ENCODE measurements at regions not wholly inside any gene's neighbourhood (a gene's known extent, or its start where the extent isn't known, plus 50 kb on each side); places are given as distances from the start of the nearest gene placed in this dataset.

DNA sequence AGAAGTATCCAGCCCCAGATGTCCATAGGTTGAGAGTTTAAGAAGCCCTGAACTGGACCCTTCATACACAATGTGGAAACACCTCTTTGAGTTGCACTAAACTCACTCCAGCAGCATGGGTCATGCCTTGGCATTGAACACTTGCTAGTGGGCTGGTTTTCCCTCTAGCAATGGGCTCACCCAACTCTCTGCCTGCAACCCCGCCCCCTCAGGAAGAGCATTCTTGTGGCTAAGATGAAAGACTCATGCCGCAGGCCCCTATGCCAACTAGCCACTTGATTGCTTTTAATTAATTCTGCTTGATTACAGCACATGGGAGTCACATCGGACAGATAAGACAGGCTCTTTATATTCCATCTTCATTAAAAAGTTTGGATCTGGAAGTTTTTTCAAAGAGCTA is 136.5 kb upstream of the GJB5 start:
- no peak for DNase-seq

DNA sequence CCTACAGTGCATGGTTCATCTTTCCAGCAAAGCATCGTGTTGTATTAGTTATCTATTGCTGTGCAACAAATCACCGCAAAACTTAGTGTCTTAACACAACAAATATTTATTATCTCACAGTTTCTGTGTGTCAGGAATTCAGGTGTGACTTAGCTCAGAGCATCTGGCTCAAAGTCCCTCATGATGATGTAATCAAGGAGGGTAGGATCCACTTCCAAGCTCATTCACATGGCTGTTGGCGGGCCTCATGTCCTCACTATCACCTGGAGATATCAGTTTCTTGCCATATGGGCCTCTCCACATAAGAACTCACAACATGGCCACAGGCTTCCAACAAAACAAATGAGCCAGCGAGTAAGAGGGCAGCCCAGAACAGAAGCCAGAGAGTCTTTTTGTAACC is 135.6 kb upstream of the GJB5 start:
- no peak for DNase-seq

DNA sequence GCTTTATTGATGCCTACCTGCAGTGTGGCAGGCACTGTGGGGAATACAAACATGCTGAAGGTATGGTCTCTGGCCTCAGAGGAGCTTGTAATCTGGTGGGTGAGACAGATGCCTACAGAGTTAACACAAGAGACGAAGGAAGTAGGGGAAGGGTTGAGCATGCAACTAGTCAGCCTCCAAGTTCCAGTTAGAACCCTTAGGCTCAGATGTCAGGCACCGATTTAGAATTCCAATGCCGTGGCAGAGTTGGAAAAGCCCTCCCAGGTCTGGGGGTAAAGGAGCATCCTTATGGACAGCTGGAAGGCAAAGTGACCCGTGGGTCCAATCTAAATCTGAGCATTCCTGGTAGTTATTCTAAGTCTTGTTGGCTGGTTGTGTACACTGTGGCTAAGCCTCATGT is 132.9 kb upstream of the GJB5 start:
- no peak for DNase-seq

DNA sequence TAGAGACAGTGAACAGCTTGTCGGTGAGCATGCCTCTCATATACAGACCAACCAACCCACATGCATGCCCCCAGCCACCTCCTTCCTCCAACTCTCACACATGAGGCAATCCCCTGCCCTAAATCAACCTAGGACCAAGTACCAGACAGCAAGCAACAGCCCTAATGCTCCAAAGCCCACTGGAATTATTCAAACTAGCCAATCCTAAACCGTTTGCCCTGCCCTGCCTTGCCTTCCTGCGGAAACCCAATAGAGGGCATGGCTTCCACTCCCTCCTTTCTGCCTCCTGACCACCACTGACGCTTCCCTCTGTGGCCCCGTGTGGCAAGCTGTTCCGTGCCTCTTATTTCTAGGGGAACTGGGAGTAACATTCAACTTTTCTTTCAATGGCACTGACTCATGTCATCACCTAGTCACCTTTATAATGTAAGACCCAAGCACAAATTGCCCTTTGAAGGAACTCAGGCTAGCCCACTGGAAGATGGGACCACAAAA is 129.3 kb upstream of the GJB5 start:
- no peak for DNase-seq

DNA sequence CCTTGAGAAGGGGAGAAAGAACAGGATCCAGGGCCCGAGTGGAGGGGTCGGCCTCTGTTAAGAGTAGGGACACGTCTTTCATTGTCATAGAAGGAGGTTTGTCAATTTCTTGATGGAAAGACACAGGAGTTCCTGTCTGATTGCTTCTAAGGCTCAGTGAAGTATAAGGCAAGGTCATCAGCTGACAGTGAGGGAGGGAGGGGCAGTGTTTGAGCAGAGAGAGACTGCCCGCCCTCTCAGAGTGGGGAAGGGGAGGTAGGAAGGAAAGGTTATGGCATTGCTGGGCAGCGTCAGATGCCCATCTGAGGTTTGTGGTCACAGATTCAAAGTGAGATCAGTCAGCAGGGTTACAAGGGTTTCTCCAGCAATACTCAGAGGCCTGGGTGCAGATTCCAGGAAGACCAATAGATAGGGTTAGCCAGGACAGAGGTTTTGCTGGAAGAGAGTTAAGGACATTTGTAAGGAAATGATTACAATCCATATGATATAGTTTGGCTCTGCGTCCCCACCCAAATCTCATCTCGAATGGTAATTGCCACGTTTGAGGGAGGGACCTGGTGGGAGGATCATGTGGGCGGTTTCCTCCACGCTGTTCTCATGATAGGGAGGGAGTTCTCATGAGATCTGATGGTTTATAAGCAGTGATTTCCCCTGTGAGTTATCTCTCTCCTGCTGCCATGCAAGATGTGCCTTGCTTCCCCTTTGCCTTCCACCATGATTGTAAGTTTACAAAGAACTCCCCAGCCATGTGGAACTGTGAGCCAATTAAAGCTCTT is 127.2 kb upstream of the GJB5 start:
- DNase-seq, result no peak

DNA sequence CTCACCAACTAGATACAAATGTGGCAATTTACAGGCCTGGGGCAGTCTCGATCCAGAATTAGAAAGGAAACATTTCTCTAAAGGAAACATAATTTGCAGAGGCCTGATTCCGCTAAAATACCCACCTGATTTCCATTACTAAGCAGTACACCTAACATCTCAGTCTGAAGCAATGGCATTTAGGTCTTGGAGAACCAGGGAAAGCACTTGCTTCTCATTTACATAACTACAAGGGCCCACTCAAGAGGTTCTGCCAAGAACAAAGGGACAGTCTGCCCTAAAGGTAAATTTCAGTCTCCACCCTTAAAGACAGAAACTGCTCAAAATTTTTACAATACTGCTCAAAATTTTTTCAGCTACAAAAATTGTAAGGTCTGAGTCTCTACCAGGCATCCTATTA is 123.7 kb upstream of the GJB5 start:
- no peak for DNase-seq

DNA sequence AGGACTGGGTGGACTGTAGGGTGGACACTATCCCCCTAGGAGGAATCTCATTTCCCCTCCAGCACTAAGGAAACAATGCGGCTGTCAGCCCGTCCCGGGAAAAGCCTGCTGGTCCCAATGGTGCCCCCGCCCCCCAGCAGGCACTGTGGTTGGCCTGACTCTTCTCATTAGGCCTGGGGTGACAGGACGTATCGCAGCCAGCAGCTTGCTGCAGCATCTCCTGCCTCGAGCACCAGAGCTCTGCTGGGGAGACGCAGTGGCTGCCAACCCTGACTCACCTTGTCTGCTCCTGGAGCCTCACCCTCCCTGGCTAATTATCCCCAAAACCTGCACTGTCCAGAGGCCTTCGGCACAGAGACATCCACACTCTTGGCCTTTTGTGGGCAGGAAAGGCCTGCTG is 115.1 kb upstream of the GJB5 start:
- DNase-seq, result no peak

DNA sequence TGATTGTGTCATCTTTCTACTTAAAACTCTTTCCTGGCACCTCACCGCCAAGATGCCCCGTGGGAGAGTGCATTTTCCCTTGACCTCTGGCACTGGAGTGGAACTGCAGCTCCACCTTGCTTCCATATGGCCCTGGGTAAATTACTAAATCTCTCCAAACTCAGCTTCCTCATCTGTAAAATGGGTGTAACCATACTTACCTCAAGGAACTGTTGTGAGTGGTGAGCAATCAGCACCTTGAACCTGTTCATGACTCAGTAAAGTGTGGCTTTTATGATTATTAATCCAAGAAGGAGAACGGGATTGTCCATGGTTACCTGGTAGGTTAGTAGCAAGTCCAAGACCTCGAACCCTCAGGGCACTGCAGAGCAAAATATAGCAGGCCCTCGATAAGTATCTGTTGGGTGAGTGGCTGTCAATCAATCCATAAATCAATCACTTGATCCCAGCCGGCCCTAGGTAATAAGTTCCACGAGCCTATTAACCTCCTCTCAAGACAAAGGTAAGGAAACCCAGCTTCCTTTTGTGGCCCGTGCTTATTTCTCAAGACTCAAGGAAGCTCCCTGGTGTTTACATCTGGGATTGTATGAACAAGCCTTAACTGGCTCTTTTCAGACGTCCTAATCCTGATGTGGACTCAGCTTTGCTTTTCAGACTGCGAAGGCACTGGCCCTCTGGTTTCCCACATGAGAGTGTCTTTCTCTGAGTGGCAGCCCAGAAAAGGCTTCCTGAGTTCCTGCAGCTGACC is 114.0 kb upstream of the GJB5 start:
- DNase-seq, result no peak

DNA sequence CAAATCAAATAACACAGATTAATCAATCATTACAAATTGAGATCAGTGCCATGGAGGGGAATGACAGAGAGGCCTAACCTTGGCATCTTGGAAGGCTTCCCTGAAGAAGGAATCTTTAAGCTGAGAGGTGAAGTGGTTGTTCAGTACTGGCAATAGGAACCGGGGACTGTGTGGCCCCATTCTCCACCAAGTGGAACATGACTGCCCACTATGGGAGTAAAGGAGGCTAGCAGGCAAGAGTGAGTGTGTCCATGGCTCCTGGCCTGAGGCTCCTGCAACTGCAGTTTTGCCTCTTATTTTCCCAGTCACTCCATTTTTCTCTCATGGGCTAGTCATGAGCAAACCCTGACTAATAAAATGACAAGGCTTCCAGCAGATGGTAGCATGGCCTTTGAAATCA is 112.2 kb upstream of the GJB5 start:
- DNase-seq, result no peak

DNA sequence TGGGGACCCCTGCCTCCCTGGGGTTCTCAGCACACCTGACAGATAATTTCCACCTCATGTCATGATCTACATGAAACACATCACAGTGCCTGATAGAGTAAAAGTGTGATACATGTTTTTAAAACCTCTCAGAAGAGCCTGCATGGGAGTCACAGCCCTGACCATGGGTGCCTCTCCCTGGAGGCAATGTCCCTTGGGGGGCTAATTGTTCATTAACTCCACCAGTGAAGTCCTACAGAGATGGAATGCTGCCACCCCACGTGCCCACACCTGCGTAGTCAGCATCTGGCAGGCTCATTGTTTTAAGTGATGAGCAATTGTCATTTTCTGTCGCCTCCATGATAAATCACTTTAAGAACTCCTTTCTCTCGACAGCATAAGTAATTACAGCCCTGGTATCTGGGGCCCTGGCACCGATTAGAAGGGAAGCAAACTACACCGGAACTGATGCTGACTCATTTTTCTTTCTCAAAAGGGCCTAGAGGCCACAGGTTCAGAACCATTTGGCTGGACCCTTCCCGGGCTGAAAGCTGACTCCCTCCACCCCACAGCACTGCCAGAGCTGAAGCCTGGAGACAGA is 109.6 kb upstream of the GJB5 start:
- no peak for DNase-seq

DNA sequence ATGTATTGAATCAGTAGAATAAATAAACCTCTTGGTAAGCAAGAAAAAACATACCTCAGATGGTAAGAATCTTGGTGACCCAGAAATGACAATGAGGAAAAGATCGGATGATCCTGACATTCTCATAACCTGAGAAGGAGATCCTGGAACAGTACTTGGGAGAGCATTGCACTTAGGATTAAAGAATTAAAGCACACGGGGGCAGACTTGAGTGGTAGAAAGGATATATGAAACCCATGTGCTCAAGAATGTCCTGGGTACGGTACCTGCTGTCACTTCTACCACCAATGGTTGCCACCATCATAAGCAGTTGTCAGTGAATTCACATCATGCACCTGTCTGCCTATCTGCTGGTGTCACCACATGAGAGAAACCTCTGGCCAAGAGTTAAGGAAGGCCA is 108.9 kb upstream of the GJB5 start:
- DNase-seq, result no peak

DNA sequence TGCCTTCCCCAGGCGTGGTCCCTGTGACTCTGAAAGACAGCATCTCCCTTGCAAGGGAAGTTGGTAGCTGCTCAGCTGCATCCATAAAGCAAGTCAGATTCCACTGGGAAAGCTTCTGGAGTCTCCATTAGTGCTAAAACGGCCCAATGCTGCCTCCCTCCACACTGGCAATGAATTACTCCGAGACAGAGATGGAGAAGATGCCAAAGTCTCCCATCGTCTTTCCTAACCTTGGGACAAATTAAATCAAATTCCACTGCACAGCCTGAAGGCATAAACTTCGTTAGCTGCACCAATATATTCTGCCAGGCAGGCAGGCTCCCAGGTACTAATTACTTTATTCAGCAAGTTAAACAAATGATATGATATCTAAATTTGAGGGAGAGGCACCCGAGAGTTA is 106.3 kb upstream of the GJB5 start:
- no peak for DNase-seq

DNA sequence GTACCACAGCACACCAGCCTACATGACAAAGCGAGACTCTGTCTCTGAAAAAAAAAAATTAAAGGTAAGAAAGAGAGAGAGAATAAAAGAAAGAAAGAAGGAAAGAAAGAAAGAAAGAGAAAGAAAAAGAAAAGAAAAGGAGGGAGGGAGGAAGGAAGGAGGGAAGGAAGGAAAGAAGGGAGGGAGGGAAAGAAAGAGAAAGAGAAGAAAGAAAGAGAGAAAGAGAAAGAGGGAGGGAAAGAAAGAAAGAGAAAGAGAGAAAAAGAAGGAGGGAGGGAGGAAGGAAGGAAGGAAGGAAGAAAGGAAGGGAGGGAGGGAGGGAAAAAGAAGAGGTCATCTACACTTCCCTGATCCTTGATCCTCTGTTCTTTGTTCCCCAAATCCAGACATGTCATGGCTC is 104.8 kb upstream of the GJB5 start:
- DNase-seq, result no peak

DNA sequence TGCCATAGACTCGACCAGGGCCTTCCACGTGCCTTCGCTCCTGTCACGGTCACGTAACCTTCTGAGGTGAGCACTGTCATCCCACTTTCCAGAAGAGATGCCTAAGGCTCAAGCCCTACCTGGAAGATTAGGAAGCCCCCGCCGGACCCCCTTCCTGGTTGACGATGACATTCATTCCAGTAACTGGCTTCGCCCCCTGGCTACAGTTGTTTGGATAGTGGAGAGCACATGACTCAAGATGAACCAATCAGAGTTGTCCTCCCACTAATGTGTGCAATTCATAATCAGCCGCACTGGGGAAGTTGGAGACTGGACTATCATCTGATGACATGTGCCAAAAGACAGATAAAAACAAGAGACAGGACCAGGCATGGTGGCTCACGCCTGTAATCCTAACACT is 104.0 kb upstream of the GJB5 start:
- no peak for DNase-seq

DNA sequence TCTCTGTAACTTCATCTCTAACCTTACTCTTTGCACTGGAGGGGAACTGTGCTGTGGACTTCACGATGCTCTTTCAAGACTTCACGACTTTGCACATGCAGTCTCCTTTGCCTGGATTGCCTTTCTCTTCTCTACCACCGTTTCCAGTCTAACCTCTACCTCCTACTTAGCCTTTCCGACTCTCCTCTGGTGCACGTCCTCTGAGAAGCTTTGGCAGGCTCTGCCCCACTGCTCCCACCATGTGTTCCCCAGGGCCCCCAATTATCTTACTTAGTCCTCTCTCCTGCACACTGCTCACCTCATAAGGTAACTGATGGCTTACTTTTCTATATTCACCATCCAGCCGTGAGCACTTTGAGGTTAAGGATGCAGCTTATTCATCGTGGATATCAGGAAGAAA is 101.7 kb upstream of the GJB5 start:
- no peak for DNase-seq

DNA sequence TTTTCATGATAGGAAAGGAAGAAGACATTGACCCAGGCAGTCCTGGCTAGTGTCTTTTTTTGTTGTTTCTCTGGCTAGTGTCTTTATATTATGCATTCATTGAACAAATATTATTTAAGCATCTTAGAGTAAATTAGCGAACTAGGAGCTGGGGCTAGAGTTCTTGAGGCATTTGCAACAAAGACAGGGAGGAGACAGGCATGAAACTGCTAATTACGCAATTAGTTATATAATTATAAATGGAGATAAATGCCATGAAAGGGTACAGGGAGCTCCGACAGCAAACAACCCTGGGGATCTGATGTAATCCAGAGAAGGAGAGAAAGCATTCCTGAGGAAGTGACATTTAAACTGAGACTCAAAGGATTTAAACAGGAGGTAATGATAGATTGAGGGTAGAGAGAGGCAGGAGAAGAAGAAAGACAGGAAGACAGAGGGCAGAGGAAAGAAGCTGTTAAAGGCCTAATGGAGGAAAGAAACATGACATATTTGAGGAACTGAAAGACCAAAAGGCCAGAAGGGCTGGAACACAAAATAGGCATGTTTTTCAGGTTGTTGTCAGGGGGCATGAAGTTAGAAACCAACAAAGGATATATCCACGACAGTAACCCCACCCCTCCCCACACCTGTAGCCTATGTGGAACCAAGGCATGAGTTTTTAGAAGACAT is 99.5 kb upstream of the GJB5 start:
- DNase-seq, result no peak

DNA sequence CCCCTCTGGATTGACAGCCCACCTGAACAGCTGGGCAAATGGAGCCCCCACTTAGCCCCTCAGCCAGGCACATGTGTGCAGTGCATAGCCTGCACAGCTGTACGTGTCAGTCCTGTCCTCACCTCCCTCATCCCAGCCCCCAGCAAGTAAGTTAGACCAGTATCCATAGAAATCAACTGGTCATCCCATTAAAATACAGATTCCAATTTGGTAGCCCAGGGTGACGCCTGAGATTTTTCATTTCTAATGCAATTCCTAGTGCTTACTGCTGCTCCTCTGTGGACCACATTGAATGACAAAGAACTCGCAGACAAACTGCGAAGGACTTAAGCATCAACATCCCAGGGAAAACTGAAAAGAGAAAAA is 99.0 kb upstream of the GJB5 start:
- DNase-seq, result no peak

DNA sequence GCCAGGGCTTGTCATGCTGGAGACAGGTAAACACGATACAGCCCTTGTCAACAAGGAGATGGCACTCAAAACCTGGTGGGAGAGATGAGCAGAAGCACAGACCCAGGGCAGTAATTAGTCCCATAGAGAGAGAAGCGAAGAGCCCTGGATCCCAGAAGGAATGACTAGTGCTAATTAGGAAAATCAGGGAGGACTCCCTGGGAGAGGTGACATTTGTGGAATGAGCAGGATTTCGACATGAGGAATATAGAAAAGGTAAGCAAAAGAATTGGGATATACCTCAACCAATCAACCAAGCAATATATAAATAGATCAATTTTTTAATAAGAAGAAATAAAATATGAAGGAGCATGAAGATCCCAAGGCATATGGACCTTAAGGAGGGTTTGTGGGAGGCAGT is 98.5 kb upstream of the GJB5 start:
- DNase-seq, result no peak

DNA sequence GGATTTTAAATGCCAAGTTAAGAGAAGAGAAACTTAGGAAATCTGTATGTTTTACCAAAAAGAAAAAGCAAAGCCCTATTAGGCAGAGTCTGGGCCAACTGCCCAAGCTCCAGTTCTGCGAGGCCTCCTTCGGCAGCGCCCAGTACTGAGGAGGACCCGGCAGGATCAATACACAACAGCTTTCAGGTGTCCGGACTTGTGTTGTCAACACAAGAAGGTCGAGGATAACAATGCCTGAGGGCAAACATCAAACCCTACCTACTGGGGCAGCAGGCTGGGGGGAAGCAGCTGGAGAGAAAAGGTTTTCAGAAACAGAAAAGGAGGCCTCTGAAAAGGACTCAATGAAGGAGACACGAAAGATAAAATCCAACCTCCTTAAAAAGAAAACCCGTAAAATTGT is 98.1 kb upstream of the GJB5 start:
- DNase-seq, result no peak

DNA sequence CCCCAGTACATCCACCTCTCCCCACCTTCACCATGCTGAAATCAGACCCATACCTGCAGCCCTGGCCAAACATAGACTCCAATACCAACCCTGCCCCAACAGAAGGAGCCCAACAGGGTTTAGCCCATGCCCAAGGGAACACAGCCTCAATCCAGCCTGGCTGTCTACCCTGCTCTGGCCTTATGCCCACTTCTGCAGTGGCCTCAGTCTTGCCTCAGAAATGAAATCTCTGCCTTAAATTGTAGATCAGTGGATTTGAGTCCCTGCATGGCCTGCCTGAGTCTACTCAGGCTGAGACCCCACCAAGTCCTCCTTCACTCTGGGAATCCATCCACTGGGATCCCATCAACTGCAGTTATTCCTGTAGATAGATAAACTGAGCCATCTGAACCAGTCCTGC is 97.6 kb upstream of the GJB5 start:
- no peak for DNase-seq

DNA sequence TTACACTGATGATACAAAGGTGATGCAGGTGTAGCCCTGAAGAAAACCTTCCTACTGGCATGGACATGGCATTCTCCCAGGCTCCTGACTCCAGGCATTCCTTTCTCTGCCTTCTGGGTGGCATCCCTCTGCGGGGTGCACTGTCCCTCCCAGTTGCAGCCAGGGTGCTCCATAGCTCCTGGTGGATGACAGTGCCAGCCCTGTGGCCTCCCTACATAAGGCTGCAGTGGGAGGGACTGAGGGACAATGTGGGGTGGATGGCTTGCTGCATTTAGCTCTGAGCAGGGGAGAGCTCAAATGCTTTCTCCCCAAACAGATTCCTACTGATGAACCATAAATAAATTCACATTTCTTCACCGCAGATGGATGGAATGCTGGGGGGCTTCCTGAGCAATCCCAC is 97.0 kb upstream of the GJB5 start:
- DNase-seq, result no peak

DNA sequence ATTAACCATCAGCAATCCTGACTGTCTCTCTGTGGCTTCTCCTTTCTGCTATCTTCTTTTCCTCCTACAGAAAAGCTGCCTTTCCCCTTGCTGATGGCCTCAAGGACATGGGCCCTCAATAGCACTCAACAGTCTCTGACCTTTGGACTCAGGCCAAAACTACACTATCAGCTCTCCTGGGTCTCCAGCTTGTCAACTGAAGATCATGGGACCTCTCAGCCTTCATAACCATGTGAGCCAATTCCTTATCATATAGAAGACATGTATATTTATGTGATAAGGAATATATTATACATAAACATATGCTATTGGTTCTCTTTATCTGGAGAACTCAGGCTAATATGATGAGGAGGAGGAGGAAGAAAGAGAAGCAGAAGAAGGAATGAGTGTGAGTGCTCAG is 91.8 kb upstream of the GJB5 start:
- DNase-seq, result no peak

DNA sequence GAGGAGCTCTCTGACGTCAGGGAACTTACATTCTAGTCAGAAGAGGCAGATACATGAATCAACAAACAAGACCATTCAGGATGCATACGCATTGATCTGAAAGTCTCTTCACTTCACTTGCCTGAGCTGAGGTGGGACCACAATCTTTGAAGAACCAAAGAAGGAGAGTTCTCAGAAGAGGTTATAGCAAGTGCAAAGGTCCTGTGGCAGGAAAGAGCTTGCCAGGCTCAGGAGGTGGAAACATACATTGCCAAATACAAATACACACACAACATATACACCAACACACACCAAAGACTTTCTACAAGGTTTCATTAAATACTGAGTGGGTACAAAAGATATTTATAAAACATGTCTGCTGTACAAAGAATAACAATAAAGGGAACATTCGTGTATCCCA is 86.8 kb upstream of the GJB5 start:
- DNase-seq, result no peak

DNA sequence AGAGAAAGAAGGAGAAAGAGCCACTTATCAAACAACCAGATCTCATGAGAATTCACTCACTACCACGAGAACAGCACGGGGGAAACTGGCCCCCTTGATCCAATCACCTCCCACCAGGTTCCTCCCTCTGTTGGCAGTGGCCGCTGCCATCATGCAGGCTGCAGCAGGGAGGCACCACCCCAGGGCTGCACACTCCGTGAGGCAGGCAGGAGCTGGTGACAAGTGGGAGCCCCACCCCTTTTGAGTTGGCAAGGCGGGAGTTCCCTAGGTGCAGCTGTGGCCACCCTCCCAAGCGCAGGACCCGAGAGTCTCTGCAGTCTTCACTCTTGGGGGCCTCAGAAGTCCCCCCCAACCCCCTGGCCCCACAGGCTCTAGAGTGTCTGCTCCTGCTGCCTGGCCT is 83.9 kb upstream of the GJB5 start:
- no peak for DNase-seq
